SK-N-DZ (cell line): ENCODE measurements at regions not wholly inside any gene's neighbourhood (a gene's known extent, or its start where the extent isn't known, plus 50 kb on each side); places are given as distances from the start of the nearest gene placed in this dataset.
"Not testable (repeated sequence)": the region's sequence is repeated elsewhere in the genome, so short reads cannot be mapped to it uniquely, and the experiment has no call there.

Source experiments
- DNase-seq: peaks from one replicate; pipeline ENCODE4 v3.0.0-alpha.2; 2015; ENCODE audit warnings: low spot score

DNA sequence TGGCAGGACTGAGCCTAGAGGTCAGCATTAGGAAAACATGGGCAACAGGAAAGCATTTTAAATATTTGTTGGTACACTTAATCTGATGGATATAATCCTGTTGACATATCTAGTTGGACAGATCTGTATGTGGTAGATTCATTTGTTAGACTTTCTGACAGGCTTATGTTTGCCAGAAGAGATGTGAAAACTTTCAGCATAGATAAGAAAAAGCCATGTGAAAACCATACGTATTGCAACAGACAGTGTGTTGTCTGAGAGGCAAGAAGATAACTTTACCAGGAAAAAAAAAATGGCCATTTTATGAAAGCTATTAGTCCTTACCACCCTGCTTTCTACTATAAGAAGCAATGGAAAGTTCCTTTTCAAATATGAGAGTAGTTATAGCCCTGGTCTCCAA, 1902.2 kb upstream of the C9orf72 start:
- no peak for DNase-seq

DNA sequence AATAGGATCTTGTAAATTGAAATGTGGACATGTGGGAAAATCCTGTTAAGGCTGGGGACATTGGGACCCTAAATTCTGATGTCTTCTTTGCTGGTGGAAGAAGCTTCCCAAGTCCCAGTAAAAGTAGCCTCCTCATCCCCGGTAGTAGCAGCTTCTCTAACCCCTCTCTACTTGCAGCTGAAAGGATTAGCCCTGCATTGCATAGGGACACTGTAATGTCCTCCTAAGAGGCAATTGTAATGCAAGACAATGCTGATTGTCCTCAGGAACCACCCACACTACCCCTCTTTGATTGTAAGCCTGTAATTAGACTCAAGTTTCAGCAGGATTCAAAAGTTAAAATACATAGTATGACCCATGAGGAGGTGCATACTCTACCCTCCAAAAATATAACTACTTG, 1938.4 kb upstream of the C9orf72 start:
- no peak for DNase-seq

DNA sequence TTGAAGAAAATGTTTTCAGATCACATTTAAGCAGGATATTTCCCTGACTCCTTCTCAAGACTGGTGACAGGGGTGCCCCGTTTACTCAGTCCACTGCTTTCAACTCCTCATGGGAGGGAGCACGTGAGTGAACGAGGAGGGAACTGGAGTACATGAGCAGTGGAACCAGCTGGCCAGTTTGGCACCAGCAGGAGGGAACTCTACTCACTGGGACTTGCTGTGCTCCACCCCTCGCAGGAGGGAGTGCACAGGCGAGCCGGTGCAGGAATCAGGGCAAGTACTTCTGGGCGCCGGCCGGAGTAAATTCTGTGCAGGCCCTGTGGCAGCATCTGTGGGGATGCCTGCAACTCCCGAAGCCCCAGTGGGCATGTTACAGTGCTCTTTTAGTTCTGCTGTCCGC, 1941.1 kb upstream of the C9orf72 start:
- DNase-seq = no peak

DNA sequence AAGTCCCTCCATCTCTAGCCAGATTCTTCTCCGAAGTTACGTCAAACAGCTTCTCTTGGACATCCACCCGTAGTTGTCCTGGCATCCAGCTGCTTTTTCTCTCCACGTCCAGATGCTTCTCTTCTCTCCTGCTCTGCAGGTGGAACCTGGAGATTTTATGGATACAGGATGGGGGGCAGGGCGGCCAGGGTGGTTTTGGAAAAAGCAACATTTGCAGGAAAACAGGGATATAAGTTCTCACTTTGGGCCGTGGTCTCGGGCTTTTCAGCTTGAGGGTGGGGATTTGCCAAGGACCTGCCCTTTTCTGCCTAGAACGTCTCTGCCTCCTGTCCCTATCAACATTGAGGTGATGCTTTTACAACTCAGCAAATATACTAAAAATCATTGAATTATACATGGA, 1941.6 kb upstream of the C9orf72 start:
- no peak for DNase-seq

DNA sequence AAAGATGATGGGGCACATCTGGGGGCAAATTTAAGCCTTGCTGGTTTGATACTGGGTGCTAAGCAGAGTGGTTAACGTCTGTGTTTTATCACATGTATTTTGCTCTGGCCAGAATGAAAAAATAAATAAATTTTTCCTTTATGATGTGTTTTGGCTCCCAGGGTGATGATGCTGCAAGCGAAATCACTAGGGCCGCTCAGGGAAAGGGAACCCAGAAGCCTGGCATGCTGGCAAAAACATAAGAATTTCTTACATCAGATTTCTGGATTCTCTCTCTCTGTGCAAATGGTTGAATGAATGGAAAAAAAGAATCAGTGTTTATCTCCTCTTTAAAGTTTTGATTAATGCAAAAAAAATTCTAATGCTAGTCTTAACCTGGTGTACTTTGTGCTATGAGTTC, 1975.2 kb upstream of the C9orf72 start:
- no peak for DNase-seq

DNA sequence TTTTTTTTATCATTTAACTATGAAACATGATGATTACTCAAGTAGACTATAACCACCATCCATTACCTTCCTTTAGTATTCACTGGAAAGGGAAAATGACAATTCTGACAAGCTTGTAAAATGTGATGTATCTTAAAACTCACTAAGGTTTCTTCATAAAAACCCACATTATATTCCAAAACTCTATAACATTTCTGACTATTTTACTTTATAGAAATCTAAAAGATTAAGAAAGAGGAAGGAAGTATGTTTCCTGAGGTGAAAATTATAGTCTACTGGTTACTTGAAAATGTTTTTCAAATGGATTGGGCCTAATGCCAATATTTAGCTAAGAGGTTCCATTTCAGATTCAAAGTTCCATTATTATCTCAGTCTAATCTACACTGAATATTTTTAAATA, 1982.2 kb upstream of the C9orf72 start:
- no peak for DNase-seq

DNA sequence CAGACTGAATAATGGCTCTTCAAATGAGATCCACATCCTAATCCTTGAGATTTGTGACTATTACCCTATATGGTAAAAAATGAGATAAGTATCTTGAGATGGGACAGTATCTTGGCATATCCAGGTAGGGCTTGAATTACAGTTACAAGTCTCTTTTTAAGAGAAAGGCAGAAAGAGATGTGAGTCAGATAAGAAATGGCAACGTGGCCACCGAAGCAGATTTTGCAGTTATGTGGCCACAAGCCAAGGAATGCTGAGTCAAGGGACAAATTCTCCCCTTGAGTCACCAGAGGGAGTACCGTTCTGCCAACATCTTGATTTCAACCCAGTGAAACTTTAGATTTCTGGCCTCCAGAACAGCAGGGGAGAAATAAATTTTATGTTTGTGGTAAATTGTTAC, 1983.0 kb upstream of the C9orf72 start:
- no peak for DNase-seq

DNA sequence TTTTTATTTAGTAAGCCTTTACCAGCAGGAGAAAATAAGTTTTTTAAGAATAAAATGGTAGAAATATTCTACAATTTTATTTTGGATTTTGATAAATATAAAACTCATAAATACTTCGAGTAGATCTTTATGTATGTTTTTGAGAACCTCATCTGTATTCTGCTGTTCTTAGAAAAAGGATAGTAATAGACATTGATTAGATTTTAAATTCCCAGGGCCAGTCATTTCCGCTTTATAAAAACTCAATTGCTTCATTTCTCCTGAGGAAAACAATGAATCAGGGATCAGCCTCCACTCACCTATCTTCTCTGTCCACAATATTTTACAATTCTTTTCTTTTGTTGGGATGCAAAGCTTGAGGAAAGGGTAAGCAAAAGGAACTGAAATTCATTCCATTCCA, 1983.5 kb upstream of the C9orf72 start:
- no peak for DNase-seq

DNA sequence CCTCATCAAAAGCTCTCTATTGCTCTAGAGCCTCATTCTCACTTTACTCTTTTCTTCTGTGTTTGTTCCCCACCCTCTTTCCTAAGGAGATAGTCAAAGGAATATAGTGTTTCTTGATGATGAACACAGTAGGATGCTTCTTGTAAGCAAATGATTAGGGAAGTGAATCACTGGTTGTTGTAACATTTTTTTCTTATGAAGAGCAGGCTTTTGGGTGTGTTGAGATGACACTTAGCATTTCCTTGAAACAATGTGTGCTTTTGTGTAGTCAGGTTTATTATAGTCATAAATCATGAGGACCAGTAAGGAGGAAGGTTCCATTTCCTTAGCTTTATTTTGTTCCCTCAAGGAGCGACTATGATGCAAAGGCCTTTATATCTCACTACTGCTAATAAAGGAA, 1991.3 kb upstream of the C9orf72 start:
- DNase-seq = no peak

DNA sequence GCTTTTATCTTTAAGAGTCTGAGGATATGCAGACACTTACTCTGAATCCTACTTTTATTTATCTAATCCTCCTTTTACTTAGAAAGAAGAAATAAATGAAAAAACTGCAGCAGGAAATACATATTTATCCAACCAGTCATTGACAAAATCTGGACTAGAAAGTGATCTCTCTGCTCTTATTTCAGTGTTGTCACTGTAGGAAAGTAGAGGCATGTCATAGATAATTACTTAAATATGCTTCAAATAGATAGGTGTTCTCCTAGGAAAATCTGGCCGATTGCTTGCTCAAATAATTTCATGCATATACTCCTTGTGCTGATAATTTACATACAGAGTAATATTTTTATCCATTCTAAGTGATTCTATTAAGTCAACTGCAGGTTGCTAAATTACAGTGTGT, 2001.9 kb upstream of the C9orf72 start:
- no peak for DNase-seq

DNA sequence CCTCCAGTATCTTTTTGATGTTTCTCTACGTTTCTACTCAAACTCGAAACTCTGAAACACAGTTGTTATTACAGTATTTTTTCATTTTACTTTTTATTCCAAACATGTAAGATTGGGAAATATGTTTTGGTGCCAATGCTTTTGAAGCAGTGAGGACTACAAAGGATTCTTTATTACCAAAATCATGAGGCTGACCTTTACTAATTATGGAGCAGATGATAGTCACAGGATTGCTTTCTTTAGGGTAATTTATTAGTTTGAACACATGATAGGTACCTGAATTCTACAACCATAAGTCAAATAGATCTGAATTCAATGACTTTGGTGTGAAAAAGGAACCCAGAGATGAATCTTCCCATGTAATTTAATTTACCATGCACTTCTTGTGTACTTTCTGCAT, 2015.1 kb upstream of the C9orf72 start:
- no peak for DNase-seq

DNA sequence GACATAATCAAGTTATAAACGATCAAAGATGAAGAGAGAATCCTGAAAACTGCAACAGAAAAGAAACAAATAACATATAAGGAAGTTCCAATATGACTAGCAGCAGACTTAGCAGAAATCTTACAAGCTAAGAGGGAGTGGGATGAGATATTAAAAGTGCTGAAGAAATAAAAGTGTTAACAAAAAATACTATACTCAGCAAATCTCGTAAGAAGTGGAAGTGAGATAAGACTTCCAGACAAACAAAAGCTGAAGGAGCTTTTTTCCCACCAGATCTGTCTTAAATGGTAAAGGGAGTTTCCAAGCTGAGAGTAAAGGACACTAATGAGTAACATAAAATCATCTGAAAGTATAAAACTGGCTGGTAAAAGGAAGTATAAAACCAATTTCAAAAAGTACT, 2036.0 kb upstream of the C9orf72 start:
- DNase-seq = no peak

DNA sequence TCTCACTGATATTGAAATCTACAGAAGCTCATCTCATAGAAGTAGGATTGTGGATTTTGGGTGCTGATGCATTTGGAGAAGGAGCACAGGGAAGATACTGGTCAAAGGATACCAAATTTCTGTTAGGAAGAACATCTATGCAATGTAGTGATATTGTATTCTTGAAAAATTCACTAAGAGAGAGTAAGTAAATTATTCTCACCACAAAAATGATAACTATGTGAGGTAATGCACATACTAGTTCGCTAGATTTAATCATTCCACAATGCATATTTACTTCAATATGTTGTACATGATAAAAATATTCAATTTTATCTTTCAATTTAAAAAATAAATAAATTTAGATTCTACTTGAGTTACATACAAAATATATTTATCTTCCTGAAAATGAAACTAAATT, 2040.5 kb upstream of the C9orf72 start:
- no peak for DNase-seq

DNA sequence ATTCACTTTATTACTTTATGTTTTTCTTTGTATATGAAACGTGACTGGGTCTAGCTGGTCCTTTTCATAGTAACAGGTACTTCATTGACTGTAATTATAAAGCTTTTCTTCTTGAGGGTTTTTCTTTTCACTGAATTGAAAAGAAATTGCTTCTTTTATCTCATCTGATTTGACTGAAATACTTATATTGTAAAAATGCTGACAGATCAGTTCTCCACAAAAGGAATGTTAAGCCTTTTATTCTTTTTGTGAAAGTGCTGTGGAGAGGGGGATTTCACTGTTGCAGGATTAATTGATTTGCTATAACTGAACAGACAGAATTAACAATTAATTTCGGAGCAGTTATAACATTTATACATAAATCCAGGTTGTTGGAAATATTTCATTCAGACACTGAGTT, 2043.6 kb upstream of the C9orf72 start:
- DNase-seq = no peak

DNA sequence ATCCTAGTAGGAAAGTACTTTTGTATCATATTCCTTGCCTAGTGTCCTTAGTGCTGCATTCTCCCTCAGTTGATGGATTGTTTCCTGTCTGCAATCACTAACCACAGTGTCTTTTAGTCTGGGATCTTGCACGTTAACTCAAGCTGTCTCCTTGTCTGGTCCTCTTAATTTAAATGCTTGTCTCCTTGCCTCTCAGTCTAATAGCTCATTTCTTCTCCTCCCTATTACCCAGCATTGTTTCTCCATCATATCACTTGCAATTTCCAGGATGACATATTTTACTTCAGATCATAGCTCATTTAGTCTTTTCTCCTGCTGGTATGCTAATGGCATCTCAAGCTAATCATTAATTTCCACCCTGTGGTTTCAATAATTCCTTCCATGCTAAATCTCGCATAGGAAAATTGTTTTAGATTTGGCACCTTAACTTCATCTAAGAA, 2052.0 kb upstream of the C9orf72 start:
- DNase-seq = no peak

DNA sequence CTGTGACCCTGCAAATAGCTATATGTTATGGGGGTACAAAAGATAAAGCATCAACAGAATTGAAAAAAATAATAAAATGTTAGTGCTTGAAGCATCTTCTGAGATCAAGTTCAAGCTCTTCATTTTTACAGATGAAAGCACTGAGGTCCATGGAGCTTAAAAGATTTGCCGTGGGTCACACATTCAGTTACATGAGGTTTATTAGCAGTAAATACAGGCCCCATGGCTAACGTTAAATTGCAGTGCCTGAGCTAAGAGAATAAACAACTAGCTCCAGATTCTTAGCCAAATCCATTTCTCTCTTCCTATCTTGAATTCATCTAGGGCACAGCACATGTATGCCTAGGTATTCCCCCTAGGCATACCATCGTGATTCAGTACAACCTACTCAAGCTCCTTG, 2052.7 kb upstream of the C9orf72 start:
- DNase-seq = no peak

DNA sequence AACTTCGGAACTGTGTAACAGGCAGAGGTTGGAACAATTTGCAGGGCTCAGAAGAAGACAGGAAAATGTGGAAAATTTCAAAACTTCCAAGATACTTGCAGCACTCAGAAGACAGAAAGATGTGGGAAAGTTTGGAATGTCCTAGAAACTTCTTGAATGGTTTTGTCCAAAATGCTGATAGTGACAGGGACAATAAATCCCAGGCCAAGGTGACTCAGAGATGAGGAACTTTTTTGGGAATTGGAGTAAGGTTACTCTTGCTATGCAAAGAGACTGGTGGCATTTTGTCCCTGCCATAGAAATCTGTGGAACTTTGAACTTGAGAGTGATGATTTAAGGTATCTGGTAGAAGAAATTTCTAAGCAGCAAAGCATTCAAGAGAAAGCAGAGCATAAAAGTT, 2055.6 kb upstream of the C9orf72 start:
- DNase-seq = not testable (repeated sequence)

DNA sequence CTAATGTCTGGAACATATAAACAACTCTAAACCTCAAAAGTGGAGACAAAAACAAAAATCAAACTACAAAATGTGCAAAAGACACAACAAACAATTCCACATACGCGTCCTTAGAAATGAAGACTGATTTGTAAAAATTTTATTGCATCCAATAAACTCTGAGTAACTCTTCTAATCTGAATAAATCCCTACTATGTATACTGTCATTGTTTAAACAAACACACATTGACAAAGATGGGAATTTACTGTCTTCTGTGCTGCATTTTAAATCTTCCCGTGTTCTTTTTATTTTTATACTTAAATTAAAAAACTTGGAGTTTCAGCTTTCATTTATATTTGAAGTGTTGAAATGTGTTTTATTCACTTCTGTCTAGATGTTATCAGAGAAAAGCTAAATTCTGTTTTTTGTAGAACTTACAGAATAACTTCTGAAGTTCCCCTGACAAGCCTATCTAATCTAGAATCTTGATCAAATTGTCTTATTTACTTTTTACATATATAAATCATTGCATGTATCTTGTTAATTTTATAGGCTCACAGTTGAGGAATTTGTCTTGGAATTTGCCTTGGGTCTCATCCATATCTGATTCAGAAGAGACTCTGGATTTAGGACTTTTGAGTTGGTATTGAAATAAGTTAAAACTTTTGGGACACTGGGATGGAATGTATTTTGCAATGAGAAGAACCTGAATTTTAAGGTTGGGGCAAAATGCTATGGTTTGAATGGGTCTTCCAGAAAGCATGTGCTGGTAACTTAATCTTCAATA, 2064.4 kb upstream of the C9orf72 start:
- DNase-seq = no peak

DNA sequence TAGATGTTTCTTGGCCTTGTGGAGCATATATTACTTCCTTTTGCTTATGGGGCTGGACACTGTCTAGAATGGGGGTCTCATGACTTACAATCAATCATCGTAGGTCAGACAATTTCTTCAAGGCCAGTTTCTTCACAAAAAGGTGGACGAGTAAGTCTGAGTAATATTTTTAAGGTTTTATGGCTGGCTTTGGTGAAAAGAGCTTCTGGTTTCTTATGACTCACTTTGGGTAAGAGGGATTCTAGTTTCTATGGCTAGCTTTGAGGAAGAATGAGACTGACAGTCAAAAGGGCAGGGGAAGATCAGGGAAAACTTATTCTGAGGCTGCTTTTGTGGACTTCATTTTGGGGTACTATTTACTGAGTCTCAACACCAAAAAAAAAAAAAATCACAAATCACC, 2067.2 kb upstream of the C9orf72 start:
- DNase-seq = no peak

DNA sequence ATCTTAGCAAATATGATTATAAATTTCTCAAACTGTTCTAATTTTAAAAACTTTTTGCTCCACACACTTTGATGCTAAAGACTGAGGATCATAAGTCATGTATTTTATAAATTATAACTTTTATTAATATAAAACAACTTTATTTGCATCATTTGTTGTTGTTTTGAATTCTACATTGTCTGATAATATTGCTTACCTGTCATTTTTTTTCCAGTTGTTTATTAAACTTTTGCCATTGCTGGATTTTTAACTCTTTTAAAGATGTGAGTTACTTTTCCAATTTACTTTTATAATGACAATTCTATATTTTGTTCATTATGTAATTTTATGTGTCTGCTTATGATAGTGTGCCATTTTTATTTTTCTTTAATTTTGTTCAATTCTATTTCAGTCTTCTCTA, 2071.2 kb upstream of the C9orf72 start:
- DNase-seq = no peak

DNA sequence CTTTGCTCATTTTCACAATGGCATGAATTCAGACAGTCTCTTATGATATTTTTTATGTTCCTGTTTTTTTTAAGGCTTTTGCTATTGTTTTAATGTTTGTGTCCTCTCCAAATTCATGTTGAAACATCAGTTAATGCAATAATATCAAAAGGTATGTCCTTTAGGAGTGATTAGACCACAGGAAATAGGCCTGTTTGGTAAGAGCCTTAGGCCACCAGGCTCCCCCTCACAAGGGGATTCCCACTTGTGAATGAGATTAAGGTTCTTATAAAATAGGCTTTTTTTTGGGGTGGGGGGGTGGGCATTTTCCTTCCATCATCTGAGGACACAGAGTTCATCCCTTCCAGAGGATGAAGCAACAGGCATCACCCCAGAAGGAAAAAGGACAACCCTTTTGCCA, 2074.2 kb upstream of the C9orf72 start:
- no peak for DNase-seq

DNA sequence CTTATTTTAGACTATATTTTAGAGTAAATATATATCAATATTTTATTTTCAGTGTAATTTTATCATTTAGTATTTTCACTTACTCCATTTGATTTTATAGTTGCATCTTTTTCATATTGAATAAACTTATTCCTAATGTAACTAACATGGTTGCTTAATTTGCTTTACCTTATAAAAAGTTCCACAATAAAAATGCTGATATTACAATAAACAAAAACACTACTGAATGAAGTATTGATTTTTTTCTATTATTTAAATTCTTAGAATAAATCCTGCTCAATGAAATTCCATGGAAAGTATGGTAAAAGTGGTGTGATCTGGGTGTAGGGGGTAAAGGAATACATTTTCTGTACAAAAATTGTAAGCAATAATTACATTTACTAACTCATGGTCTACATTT, 2074.9 kb upstream of the C9orf72 start:
- DNase-seq = no peak

DNA sequence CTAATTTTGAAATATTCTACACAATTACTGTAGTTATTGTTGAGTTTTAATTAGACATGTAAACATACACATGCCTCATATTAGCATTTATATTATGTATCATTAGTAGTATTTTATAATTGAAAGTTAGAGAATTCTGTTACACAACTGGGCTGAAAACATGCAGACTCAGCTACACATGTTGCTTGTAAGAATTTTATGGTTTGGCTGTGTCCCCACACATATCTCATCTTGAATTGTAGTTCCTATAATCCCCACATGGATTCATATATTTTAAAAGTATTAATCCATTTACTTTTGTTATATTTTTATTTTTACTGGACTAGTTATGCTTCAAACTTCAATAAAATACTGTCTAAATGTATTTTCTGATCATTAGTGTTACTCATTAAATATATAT, 2075.3 kb upstream of the C9orf72 start:
- DNase-seq = no peak
